Transverse colon (tissue), 4 donors: ENCODE measurements at regions not wholly inside any gene's neighbourhood (a gene's known extent, or its start where the extent isn't known, plus 50 kb on each side); places are given as distances from the start of the nearest gene placed in this dataset.

ENCODE experiments used
- POLR2A ChIP-seq: fragments of 450-650 bp; IDR thresholded peaks from one replicate; pipeline ENCODE4 v1.6.1; 2016; ENCODE audit warnings: antibody characterized with exemption, mild to moderate bottlenecking, moderate library complexity
- POLR2AphosphoS5 ChIP-seq, 3 donors: sonication (generic); formaldehyde crosslinking; IDR thresholded peaks; one replicate each; pipeline ENCODE4 v1.6.1; 2016; ENCODE audit warnings: antibody characterized with exemption in 3 of 3
- TF ChIP-seq, protein P1 (sequence below), 5 experiments: fragments of 200-600 bp in 3 of 5; fragments of 450-650 bp in 2 of 5; sonication (generic) in 3 of 5; IDR thresholded peaks; 1 replicate in 2 of 5; 2 replicates in 3 of 5; pipeline ENCODE4 v1.5.1; 2016 to 2017; ENCODE audit warnings: antibody characterized with exemption in 5 of 5, inconsistent platforms in 3 of 5, mild to moderate bottlenecking in 2 of 5, moderate library complexity in 1 of 5

DNA sequence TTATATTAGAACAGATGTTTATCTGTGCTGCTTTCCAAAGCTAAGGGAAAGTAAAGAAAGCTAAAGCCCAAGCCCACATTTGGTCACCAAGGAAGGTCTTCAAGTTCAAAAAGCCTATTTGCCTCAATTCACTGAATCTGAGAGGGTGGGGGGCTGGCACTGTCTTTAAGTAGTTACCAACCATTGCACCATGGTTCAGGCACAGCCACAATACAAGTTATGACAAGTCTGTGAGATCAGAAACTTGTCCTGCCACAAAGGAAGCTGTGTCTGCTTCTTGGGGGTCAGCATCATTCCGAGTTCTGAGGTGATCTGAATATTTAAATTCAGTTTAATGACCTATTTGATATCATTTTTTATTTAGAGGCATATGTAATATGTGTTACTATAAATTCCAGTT is 78.3 kb upstream of the OPRM1 start:
- TF ChIP-seq, protein P1, sequence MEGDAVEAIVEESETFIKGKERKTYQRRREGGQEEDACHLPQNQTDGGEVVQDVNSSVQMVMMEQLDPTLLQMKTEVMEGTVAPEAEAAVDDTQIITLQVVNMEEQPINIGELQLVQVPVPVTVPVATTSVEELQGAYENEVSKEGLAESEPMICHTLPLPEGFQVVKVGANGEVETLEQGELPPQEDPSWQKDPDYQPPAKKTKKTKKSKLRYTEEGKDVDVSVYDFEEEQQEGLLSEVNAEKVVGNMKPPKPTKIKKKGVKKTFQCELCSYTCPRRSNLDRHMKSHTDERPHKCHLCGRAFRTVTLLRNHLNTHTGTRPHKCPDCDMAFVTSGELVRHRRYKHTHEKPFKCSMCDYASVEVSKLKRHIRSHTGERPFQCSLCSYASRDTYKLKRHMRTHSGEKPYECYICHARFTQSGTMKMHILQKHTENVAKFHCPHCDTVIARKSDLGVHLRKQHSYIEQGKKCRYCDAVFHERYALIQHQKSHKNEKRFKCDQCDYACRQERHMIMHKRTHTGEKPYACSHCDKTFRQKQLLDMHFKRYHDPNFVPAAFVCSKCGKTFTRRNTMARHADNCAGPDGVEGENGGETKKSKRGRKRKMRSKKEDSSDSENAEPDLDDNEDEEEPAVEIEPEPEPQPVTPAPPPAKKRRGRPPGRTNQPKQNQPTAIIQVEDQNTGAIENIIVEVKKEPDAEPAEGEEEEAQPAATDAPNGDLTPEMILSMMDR (IDR thresholded peaks at IDR 0.05): no peak
- TF ChIP-seq POLR2A (no peak), POLR2AphosphoS5 (IDR thresholded peaks at IDR 0.05) (no peak)
